ENCODE measurements at regions not wholly inside any gene's neighbourhood (a gene's known extent, or its start where the extent isn't known, plus 50 kb on each side); places are given as distances from the start of the nearest gene placed in this dataset.

GRCh38 chr11:38809521-38809920, 2211.5 kb upstream of the RAG2 start:
- H3K9ac ChIP-seq (ENCODE audit: low read length), result no peak overlapping the region
- H4K20me1 ChIP-seq (ENCODE audit: insufficient read depth), result no peaks in the 10 kb centered on the region
- no peaks in the 10 kb centered on the region for H3K36me3 ChIP-seq (ENCODE audit: control insufficient read depth in 1 of 2, insufficient read depth in 2 of 2, low read length in 2 of 2)
- H3K27me3 ChIP-seq (ENCODE audit: insufficient read depth, low read length), result no peaks in the 10 kb centered on the region
- no peak overlapping the region for H2AFZ ChIP-seq (ENCODE audit: low read depth, low read length, poor library complexity, severe bottlenecking)
- DNase-seq (ENCODE audit: low read depth, low spot score) (no peak), ATAC-seq (no peak)
- ChIA-PET POLR2A (no interaction called here), CTCF (no interaction called here), RAD21 (ENCODE audit: low non-redundant PET in 1 of 2, low total read pairs in 2 of 2, uncharacterized antibody in 2 of 2, unreplicated experiment in 2 of 2) (no interaction called here)
- H3K4me2 ChIP-seq (ENCODE audit: low read length), result no peak overlapping the region
- no peak overlapping the region for H3K4me3 ChIP-seq (replicated peaks in 1 of 2; ENCODE audit: low read depth in 1 of 2, low read length in 2 of 2)
- no peak overlapping the region for H3K27ac ChIP-seq (ENCODE audit: low read depth, low read length)
- H3K79me2 ChIP-seq (ENCODE audit: insufficient read depth, low read length), result no peaks in the 10 kb centered on the region
- intact Hi-C loops (cut with micrococcal nuclease), result no loop called here
- no TSS peak for BruUV-seq (replicated peaks)
- TF ChIP-seq POLR2A (IDR thresholded peaks at IDR 0.05; ENCODE audit: borderline replicate concordance, extremely low read depth, insufficient read depth, insufficient read length) (no peak), EZH2 (IDR thresholded peaks at IDR 0.05) (no peak), YY1 (IDR thresholded peaks at IDR 0.05; ENCODE audit: extremely low read depth, insufficient replicate concordance, low read depth, low read length) (no peak), SP1 (IDR thresholded peaks at IDR 0.05; ENCODE audit: low read depth) (no peak), TCF7L2 (IDR thresholded peaks at IDR 0.05; ENCODE audit: borderline replicate concordance, extremely low read depth, insufficient read depth, insufficient read length) (no peak), SRF (IDR thresholded peaks at IDR 0.05; ENCODE audit: low read depth) (no peak), ZFX (IDR thresholded peaks at IDR 0.05) (no peak), CEBPB (IDR thresholded peaks at IDR 0.05; ENCODE audit: low read depth) (no peak), RAD21 (IDR thresholded peaks at IDR 0.05; ENCODE audit: low read depth) (no peak), POLR2AphosphoS5 (IDR thresholded peaks at IDR 0.05; ENCODE audit: low read depth, low read length) (no peak), ELF1 (IDR thresholded peaks at IDR 0.05; ENCODE audit: borderline replicate concordance, low read depth) (no peak), EGR1 (IDR thresholded peaks at IDR 0.05; ENCODE audit: low read depth) (no peak), CBX3 (IDR thresholded peaks at IDR 0.05; ENCODE audit: low read depth) (no peak), SIN3A (IDR thresholded peaks at IDR 0.05; ENCODE audit: low read depth) (no peak), ZNF274 (IDR thresholded peaks at IDR 0.05; ENCODE audit: low read depth, low read length) (no peak), JUND (IDR thresholded peaks at IDR 0.05) (no peak)
- TF ChIP-seq, protein P1, sequence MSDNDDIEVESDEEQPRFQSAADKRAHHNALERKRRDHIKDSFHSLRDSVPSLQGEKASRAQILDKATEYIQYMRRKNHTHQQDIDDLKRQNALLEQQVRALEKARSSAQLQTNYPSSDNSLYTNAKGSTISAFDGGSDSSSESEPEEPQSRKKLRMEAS (IDR thresholded peaks at IDR 0.05), result no peak
- TF ChIP-seq, protein P2, sequence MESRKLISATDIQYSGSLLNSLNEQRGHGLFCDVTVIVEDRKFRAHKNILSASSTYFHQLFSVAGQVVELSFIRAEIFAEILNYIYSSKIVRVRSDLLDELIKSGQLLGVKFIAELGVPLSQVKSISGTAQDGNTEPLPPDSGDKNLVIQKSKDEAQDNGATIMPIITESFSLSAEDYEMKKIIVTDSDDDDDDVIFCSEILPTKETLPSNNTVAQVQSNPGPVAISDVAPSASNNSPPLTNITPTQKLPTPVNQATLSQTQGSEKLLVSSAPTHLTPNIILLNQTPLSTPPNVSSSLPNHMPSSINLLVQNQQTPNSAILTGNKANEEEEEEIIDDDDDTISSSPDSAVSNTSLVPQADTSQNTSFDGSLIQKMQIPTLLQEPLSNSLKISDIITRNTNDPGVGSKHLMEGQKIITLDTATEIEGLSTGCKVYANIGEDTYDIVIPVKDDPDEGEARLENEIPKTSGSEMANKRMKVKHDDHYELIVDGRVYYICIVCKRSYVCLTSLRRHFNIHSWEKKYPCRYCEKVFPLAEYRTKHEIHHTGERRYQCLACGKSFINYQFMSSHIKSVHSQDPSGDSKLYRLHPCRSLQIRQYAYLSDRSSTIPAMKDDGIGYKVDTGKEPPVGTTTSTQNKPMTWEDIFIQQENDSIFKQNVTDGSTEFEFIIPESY (IDR thresholded peaks at IDR 0.05; ENCODE audit: extremely low read depth, insufficient replicate concordance, low read length), result no peak
- TF ChIP-seq, protein P3, sequence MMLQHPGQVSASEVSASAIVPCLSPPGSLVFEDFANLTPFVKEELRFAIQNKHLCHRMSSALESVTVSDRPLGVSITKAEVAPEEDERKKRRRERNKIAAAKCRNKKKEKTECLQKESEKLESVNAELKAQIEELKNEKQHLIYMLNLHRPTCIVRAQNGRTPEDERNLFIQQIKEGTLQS (IDR thresholded peaks at IDR 0.05), result no peak
- H3K9me3 ChIP-seq (ENCODE audit: control insufficient read depth in 1 of 2, insufficient read depth in 1 of 2, low read depth in 1 of 2, low read length in 2 of 2), result peaks cover 9% of the 10 kb centered on the region in 2 experiments; a peak in 2 of 4 replicates
- no peaks in the 10 kb centered on the region for H3K4me1 ChIP-seq (ENCODE audit: control insufficient read depth in 1 of 2, insufficient read depth in 2 of 2, low read length in 2 of 2)
- no peaks in the 10 kb centered on the region for H3K9me2 ChIP-seq (ENCODE audit: insufficient read depth)
